OCI-LY7 (cell line): ENCODE measurements at regions not wholly inside any gene's neighbourhood (a gene's known extent, or its start where the extent isn't known, plus 50 kb on each side); places are given as distances from the start of the nearest gene placed in this dataset.

Source experiments
- BruUV-seq: library from RNA; stranded (reverse); fragments of 400-500 nt; replicated peaks from 2 replicates; lab custom pipeline; 2021; lab: Mats Ljungman, UMichigan
- CTCF ChIA-PET: fragments of 300-600 bp; sonication (Branson Sonifier 250); formaldehyde crosslinking; loops from one replicate; lab custom pipeline; 2022; ENCODE audit warnings: antibody characterized with exemption; ENCODE audit not compliant: unreplicated experiment; lab: Charles Lee
- POLR2A ChIA-PET: fragments of 300-600 bp; sonication (Branson Sonifier 250); formaldehyde crosslinking; loops from one replicate; lab custom pipeline; 2022; ENCODE audit warnings: antibody characterized with exemption; lab: Charles Lee
- DNase-seq: peaks from one replicate; pipeline ENCODE4 v3.0.0-alpha.2; 2015; ENCODE audit warnings: low spot score
- H2AFZ ChIP-seq: fragments of 200-600 bp; sonication (generic), shearing (Covaris generic); 2 replicates; pipeline ENCODE4 v1.6.1; 2014; ENCODE audit warnings: mild to moderate bottlenecking, antibody characterized with exemption, low read length, moderate library complexity
- H3K27ac ChIP-seq: fragments of 200-600 bp; sonication (generic); 2 replicates; pipeline ENCODE4 v1.5.1; 2014; ENCODE audit warnings: mixed run types, low read depth, mild to moderate bottlenecking, moderate library complexity, low read length, inconsistent platforms; ENCODE audit not compliant: poor library complexity, severe bottlenecking
- H3K36me3 ChIP-seq: fragments of 200-600 bp; sonication (generic); 2 replicates; pipeline ENCODE4 v1.6.1; 2014; ENCODE audit warnings: mild to moderate bottlenecking, antibody characterized with exemption, low read length, moderate library complexity, mixed read lengths; ENCODE audit not compliant: insufficient read depth
- H3K4me1 ChIP-seq: fragments of 200-600 bp; sonication (generic); 2 replicates; pipeline ENCODE4 v1.5.1; 2014; ENCODE audit warnings: mild to moderate bottlenecking, low read length; ENCODE audit not compliant: insufficient read depth, poor library complexity, severe bottlenecking
- H3K4me2 ChIP-seq: fragments of 200-600 bp; sonication (generic); 2 replicates; pipeline ENCODE4 v1.6.1; 2014; ENCODE audit warnings: mild to moderate bottlenecking, low read length
- H3K4me3 ChIP-seq: fragments of 200-600 bp; sonication (generic); 2 replicates; pipeline ENCODE4 v1.5.1; 2014; ENCODE audit warnings: mild to moderate bottlenecking, low read depth, low read length; ENCODE audit not compliant: poor library complexity, severe bottlenecking
- H3K79me2 ChIP-seq: fragments of 200-600 bp; sonication (generic); 2 replicates; pipeline ENCODE4 v1.6.1; 2016; ENCODE audit warnings: low read depth, mild to moderate bottlenecking, low read length, moderate library complexity, mixed read lengths; ENCODE audit not compliant: insufficient read depth
- H3K9me2 ChIP-seq: fragments of 200-600 bp; sonication (generic); 2 replicates; pipeline ENCODE4 v1.6.1; 2016; ENCODE audit warnings: mild to moderate bottlenecking, low read length, mixed read lengths; ENCODE audit not compliant: insufficient read depth
- H3K9me3 ChIP-seq: fragments of 200-600 bp; sonication (generic); 2 replicates; pipeline ENCODE4 v1.6.1; 2014; ENCODE audit warnings: mild to moderate bottlenecking, mixed run types, low read length, mixed read lengths
- H4K20me1 ChIP-seq: fragments of 200-600 bp; sonication (generic); 2 replicates; pipeline ENCODE4 v1.6.1; 2014; ENCODE audit warnings: mild to moderate bottlenecking, antibody characterized with exemption, low read length, moderate library complexity, mixed read lengths; ENCODE audit not compliant: insufficient read depth
- EZH2phosphoT487 ChIP-seq: fragments of 200-600 bp; sonication (generic); IDR thresholded peaks from 2 replicates; pipeline ENCODE4 v1.6.1; 2018; ENCODE audit warnings: low read depth, borderline replicate concordance, mild to moderate bottlenecking, mixed run types, antibody characterized with exemption, low read length, moderate library complexity, mixed read lengths
- intact Hi-C: fragments of 100-400 bp; cut with micrococcal nuclease; formaldehyde crosslinking; loops from one replicate; pipeline ENCODE4 v1.10.0; 2022; ENCODE audit not compliant: unreplicated experiment
- TF ChIP-seq, protein P1 (sequence below): fragments of 200-600 bp; sonication (generic); conservative IDR thresholded peaks from 2 replicates; pipeline ENCODE4 v1.5.1; 2014; ENCODE audit warnings: mild to moderate bottlenecking, antibody characterized with exemption, low read length, moderate library complexity, mixed read lengths

DNA sequence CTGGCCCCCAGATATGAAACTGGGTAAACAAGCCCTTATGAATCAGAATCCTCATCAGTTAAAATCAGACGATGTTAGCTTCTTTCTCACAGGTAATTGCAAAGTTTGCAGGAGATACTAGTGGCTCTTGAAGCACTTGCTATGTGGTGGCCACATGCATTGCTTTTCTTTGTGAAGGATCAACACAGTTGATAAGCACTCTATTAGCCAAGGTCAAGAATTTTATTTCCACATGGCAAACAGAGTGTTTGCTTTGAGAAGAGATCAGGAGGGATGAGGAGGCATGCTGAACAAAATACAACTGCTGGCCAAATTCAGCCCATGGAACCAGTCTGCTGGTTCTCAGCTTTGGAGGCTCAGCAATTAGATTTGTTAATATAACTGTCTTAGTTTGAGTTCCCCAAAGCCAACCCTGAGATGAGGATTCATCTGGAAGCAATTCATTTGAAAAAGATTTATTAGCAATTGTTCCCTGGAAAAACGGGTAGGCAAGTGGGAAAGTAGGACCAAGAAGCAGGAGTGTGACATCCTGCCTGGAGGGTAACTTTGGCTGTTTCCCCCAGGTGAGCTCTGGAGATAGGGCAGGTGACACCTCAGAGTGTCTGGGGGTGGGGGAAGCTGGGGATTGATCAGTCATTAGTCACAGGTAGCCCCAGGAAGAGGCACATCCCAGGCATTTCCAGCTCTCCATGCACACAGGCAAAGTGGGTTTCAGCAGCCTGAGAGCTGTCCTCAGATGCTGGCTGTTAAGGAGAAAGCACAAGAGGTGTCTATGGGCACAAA, 180.3 kb downstream of the ABHD5 start:
- intact Hi-C loops, result loop anchor here (10.0 kb wide), 1 partner anchor 244 kb away; no protein-coding TSS in a partner anchor
- no peak overlapping the region for H3K27ac ChIP-seq
- H4K20me1 ChIP-seq, result no peaks in the 10 kb centered on the region
- POLR2A ChIA-PET, result interaction anchor here (0.8 kb wide), 1 partner anchor 24 kb away, joined by 3 read pairs; no protein-coding TSS in a partner anchor
- no TSS peak for BruUV-seq
- H3K4me3 ChIP-seq, result no peak overlapping the region
- TF ChIP-seq, protein P1, sequence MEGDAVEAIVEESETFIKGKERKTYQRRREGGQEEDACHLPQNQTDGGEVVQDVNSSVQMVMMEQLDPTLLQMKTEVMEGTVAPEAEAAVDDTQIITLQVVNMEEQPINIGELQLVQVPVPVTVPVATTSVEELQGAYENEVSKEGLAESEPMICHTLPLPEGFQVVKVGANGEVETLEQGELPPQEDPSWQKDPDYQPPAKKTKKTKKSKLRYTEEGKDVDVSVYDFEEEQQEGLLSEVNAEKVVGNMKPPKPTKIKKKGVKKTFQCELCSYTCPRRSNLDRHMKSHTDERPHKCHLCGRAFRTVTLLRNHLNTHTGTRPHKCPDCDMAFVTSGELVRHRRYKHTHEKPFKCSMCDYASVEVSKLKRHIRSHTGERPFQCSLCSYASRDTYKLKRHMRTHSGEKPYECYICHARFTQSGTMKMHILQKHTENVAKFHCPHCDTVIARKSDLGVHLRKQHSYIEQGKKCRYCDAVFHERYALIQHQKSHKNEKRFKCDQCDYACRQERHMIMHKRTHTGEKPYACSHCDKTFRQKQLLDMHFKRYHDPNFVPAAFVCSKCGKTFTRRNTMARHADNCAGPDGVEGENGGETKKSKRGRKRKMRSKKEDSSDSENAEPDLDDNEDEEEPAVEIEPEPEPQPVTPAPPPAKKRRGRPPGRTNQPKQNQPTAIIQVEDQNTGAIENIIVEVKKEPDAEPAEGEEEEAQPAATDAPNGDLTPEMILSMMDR, result no peak
- TF ChIP-seq EZH2phosphoT487, result no peak
- no peak overlapping the region for H2AFZ ChIP-seq
- H3K9me2 ChIP-seq, result no peaks in the 10 kb centered on the region
- H3K9me3 ChIP-seq, result no peaks in the 10 kb centered on the region
- H3K36me3 ChIP-seq, result no peaks in the 10 kb centered on the region
- DNase-seq, result no peak
- H3K4me2 ChIP-seq, result no peak overlapping the region
- H3K79me2 ChIP-seq, result no peaks in the 10 kb centered on the region
- H3K4me1 ChIP-seq, result peaks cover 7% of the 10 kb centered on the region
- CTCF ChIA-PET, result no interaction called here

DNA sequence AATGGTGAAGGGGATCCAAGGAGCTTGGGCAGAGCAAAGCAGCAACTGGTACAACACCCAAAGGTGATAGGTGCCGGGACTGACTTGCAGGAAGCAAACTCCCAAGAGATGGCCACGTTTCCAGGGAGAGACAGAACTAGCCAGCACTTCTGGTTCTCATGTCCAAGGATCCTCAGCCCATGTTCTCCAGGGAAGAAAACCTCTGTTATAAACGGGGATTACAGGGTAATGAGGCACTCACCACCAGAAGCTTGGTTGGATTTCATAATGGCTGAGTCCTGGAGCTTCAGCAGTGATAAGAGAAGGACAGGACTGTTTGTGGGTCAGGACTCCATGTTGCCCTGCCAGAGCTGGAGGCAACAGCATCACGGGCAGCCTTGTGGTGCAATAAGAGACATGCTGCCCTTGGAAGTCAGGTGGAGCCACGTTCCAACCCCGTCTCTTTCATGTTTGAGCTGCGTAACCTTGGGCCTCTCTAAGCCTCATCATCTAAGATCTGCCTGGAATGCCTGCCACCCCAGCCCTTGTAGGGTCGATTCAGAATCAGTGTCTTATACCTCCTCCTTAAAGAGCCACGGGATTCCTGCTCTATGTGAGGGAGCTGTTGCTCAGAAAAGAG, 181.0 kb downstream of the ABHD5 start:
- H3K4me2 ChIP-seq, result no peak overlapping the region
- no TSS peak for BruUV-seq

More for the DNA sequence above, 181.0 kb downstream of the ABHD5 start:
- H3K4me3 ChIP-seq, result no peak overlapping the region
- H4K20me1 ChIP-seq, result no peaks in the 10 kb centered on the region
- peaks cover 7% of the 10 kb centered on the region for H3K4me1 ChIP-seq
- ChIA-PET CTCF (no interaction called here), POLR2A (interaction anchor here (0.6 to 0.8 kb wide), 2 partner anchors 21 to 24 kb away, joined by 3 read pairs; no protein-coding TSS in a partner anchor)
- no peaks in the 10 kb centered on the region for H3K79me2 ChIP-seq
- DNase-seq, result no peak
- no peak overlapping the region for H3K27ac ChIP-seq
- no peaks in the 10 kb centered on the region for H3K9me2 ChIP-seq
- H2AFZ ChIP-seq, result no peak overlapping the region
- no peak for TF ChIP-seq EZH2phosphoT487
- TF ChIP-seq, protein P1, result no peak
- H3K36me3 ChIP-seq, result no peaks in the 10 kb centered on the region
- no peaks in the 10 kb centered on the region for H3K9me3 ChIP-seq
- intact Hi-C loops, result loop anchor here (10.0 kb wide), 1 partner anchor 243 kb away; no protein-coding TSS in a partner anchor
